ENCODE measurements at regions not wholly inside any gene's neighbourhood (a gene's known extent, or its start where the extent isn't known, plus 50 kb on each side); places are given as distances from the start of the nearest gene placed in this dataset.

GRCh38 chr2:860259-860855 is 90.3 kb upstream of the SNTG2 start:
- Histone ChIP-seq H3K36me3 (ENCODE audit: control insufficient read depth in 2 of 2, insufficient read depth in 1 of 2, low read length in 2 of 2) (no peaks in the 10 kb centered on the region), H3K27ac (ENCODE audit: extremely low read depth, low read depth, low read length) (no peak overlapping the region), H3K4me1 (ENCODE audit: control insufficient read depth, insufficient read depth, low read length) (no peaks in the 10 kb centered on the region), H3K9me3 (ENCODE audit: control insufficient read depth, insufficient read depth, low read depth, low read length) (no peaks in the 10 kb centered on the region), H3K4me3 (ENCODE audit: low read depth, low read length) (no peak overlapping the region)
- CTCF ChIA-PET, result no interaction called here
- POLR2A ChIA-PET, result no interaction called here
- TF ChIP-seq ZBTB1 (tag by site-specific recombination; IDR thresholded peaks at IDR 0.05) (no peak), SCRT2 (tag by site-specific recombination; IDR thresholded peaks at IDR 0.05) (0 out of 2 replicates have a peak, but pooled peaks have one; percentile 22)

DNA sequence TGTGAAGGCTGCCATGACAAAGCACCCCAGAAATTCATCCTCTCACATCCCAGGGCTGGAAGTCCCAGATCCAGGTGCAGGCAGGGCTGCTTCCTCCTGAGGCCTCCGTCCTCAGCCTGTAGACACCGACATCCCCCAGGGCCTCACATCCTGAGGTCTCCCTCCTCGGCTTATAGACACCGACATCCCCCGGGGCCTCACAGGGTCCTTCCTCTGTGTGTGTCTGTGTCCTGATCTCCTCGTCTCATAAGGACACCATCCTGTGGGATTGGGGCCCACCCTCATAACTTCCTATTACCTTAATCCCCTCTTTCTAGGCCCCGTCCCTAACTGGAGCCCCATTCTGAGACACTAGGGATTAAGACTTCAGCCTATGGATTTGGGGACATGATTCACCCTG is 92.0 kb upstream of the SNTG2 start:
- CTCF ChIA-PET, result interaction anchor here (0.8 kb wide), 1 partner anchor 693 kb away, joined by 3 read pairs; no protein-coding TSS in a partner anchor
- Histone ChIP-seq H3K36me3 (ENCODE audit: control insufficient read depth in 2 of 2, insufficient read depth in 1 of 2, low read length in 2 of 2) (no peaks in the 10 kb centered on the region), H3K27ac (ENCODE audit: extremely low read depth, low read depth, low read length) (no peak overlapping the region), H3K4me1 (ENCODE audit: control insufficient read depth, insufficient read depth, low read length) (no peaks in the 10 kb centered on the region), H3K4me3 (ENCODE audit: low read depth, low read length) (no peak overlapping the region), H3K9me3 (ENCODE audit: control insufficient read depth, insufficient read depth, low read depth, low read length) (no peaks in the 10 kb centered on the region)
- TF ChIP-seq ZNF26 (tag by site-specific recombination; IDR thresholded peaks at IDR 0.05), result no peak
- TF ChIP-seq ZNF654 (tag by site-specific recombination; IDR thresholded peaks at IDR 0.05; ENCODE audit: low read depth), result no peak
- no peak for TF ChIP-seq ATF2 (tag by site-specific recombination; IDR thresholded peaks at IDR 0.05; ENCODE audit: low read depth)
- TF ChIP-seq ZNF335 (tag by site-specific recombination; conservative IDR thresholded peaks at IDR 0.05), result no peak
- no peak for TF ChIP-seq ZNF426 (tag by site-specific recombination; IDR thresholded peaks at IDR 0.05)
- TF ChIP-seq ZEB2 (tag by site-specific recombination; IDR thresholded peaks at IDR 0.05), result no peak
- no peak for TF ChIP-seq ZBTB26 (tag by site-specific recombination; optimal IDR thresholded peaks at IDR 0.05)
- TF ChIP-seq ZNF830 (tag by site-specific recombination; IDR thresholded peaks at IDR 0.05; ENCODE audit: low read depth), result no peak
- no peak for TF ChIP-seq ZFHX2 (tag by site-specific recombination; conservative IDR thresholded peaks at IDR 0.05)
- TF ChIP-seq ZNF623 (tag by site-specific recombination; IDR thresholded peaks at IDR 0.05), result no peak
- no peak for TF ChIP-seq ZNF223 (tag by site-specific recombination; IDR thresholded peaks at IDR 0.05)
- no peak for TF ChIP-seq ZNF146 (tag by site-specific recombination; IDR thresholded peaks at IDR 0.05)
- TF ChIP-seq GLI4 (tag by site-specific recombination; IDR thresholded peaks at IDR 0.05), result no peak
- TF ChIP-seq YY2 (tag by site-specific recombination; IDR thresholded peaks at IDR 0.05), result no peak
- no peak for TF ChIP-seq ZNF292 (tag by site-specific recombination; IDR thresholded peaks at IDR 0.05; ENCODE audit: borderline replicate concordance, low read depth)
- POLR2A ChIA-PET, result no interaction called here

- Histone ChIP-seq H3K4me1 (ENCODE audit: control insufficient read depth, insufficient read depth, low read length) (no peaks in the 10 kb centered on the region), H3K9me3 (ENCODE audit: control insufficient read depth, insufficient read depth, low read depth, low read length) (no peaks in the 10 kb centered on the region), H3K27ac (ENCODE audit: extremely low read depth, low read depth, low read length) (no peak overlapping the region), H3K4me3 (ENCODE audit: low read depth, low read length) (no peak overlapping the region), H3K36me3 (ENCODE audit: control insufficient read depth in 2 of 2, insufficient read depth in 1 of 2, low read length in 2 of 2) (no peaks in the 10 kb centered on the region)
- POLR2A ChIA-PET, result no interaction called here
- CTCF ChIA-PET, result no interaction called here
- TF ChIP-seq ZNF404 (tag by site-specific recombination; IDR thresholded peaks at IDR 0.05) (no peak), ZNF266 (tag by site-specific recombination; IDR thresholded peaks at IDR 0.05; ENCODE audit: low read depth) (no peak), KLF1 (tag by site-specific recombination; IDR thresholded peaks at IDR 0.05) (no peak), ZNF585B (tag by site-specific recombination; IDR thresholded peaks at IDR 0.05) (no peak), BCL11B (tag by site-specific recombination; IDR thresholded peaks at IDR 0.05; ENCODE audit: low read depth) (no peak), ZNF510 (tag by site-specific recombination; IDR thresholded peaks at IDR 0.05; ENCODE audit: insufficient replicate concordance) (no peak), ATF2 (tag by site-specific recombination; IDR thresholded peaks at IDR 0.05; ENCODE audit: low read depth) (no peak), ZBTB21 (tag by site-specific recombination; IDR thresholded peaks at IDR 0.05) (no peak), ZNF473 (tag by site-specific recombination; IDR thresholded peaks at IDR 0.05) (no peak), ZNF670 (tag by site-specific recombination; IDR thresholded peaks at IDR 0.05; ENCODE audit: low read depth) (no peak), PRDM1 (tag by site-specific recombination; IDR thresholded peaks at IDR 0.05) (no peak), SP3 (tag by site-specific recombination; IDR thresholded peaks at IDR 0.05) (no peak), ZNF549 (tag by site-specific recombination; IDR thresholded peaks at IDR 0.05) (no peak)
Observed at GRCh38 chr2:857937-858336, 92.7 kb upstream of the SNTG2 start.
